ENCODE measurements at regions not wholly inside any gene's neighbourhood (a gene's known extent, or its start where the extent isn't known, plus 50 kb on each side); places are given as distances from the start of the nearest gene placed in this dataset.
A peak's percentile ranks its signal among the peaks of the same experiment; 100 is the strongest.
"Not testable (repeated sequence)": the region's sequence is repeated elsewhere in the genome, so short reads cannot be mapped to it uniquely, and the experiment has no call there.

- no peak for TF ChIP-seq CTCF (IDR thresholded peaks at IDR 0.05; ENCODE audit: insufficient read depth, low read length)
Observed at GRCh38 chr1:101175886-101176285, 60.9 kb upstream of the S1PR1 start.

GRCh38 chr1:101175466-101175865 is 61.4 kb upstream of the S1PR1 start:
- DNase-seq (ENCODE audit: low read depth): peak; percentile 28
- no peak overlapping the region for H3K4me3 ChIP-seq (ENCODE audit: low read depth, low read length)
- no peak for TF ChIP-seq CTCF (IDR thresholded peaks at IDR 0.05; ENCODE audit: insufficient read depth, low read length)

More at GRCh38 chr1:101175886-101176285, 60.9 kb upstream of the S1PR1 start:
- no peak for DNase-seq (ENCODE audit: low read depth)
- H3K4me3 ChIP-seq (ENCODE audit: low read depth, low read length): no peak overlapping the region

GRCh38 chr1:101174722-101175121 is 62.1 kb upstream of the S1PR1 start:
- TF ChIP-seq CTCF (IDR thresholded peaks at IDR 0.05; ENCODE audit: insufficient read depth, low read length): no peak

GRCh38 chr1:101174298-101174697 is 62.5 kb upstream of the S1PR1 start:
- not testable (repeated sequence) for DNase-seq (ENCODE audit: low read depth); H3K4me3 ChIP-seq (ENCODE audit: low read depth, low read length)

More at GRCh38 chr1:101174722-101175121, 62.1 kb upstream of the S1PR1 start:
- no peak overlapping the region for H3K4me3 ChIP-seq (ENCODE audit: low read depth, low read length)
- DNase-seq (ENCODE audit: low read depth): peak; percentile 59

- DNase-seq (ENCODE audit: low read depth): peak; percentile 31
- no peak overlapping the region for H3K4me3 ChIP-seq (ENCODE audit: low read depth, low read length)
- TF ChIP-seq CTCF (IDR thresholded peaks at IDR 0.05; ENCODE audit: insufficient read depth, low read length): no peak
Observed at GRCh38 chr1:101170506-101171050, 66.2 kb upstream of the S1PR1 start.

GRCh38 chr1:101167891-101168290 is 68.9 kb upstream of the S1PR1 start:
- no peak for DNase-seq (ENCODE audit: low read depth)
- no peak for TF ChIP-seq CTCF (IDR thresholded peaks at IDR 0.05; ENCODE audit: insufficient read depth, low read length)
- H3K4me3 ChIP-seq (ENCODE audit: low read depth, low read length): no peak overlapping the region

GRCh38 chr1:101166583-101167120 is 70.2 kb upstream of the S1PR1 start:
- no peak for TF ChIP-seq CTCF (IDR thresholded peaks at IDR 0.05; ENCODE audit: insufficient read depth, low read length)
- no peak for DNase-seq (ENCODE audit: low read depth)
- no peak overlapping the region for H3K4me3 ChIP-seq (ENCODE audit: low read depth, low read length)
